Suprapubic skin (tissue), 4 donors: ENCODE measurements at regions not wholly inside any gene's neighbourhood (a gene's known extent, or its start where the extent isn't known, plus 50 kb on each side); places are given as distances from the start of the nearest gene placed in this dataset.
"Not testable (repeated sequence)": the region's sequence is repeated elsewhere in the genome, so short reads cannot be mapped to it uniquely, and the experiment has no call there.

Experiments used
- DNase-seq, 2 donors: peaks; one replicate each; pipeline ENCODE4 v3.0.0-alpha.2; 2019; ENCODE audit warnings: low spot score in 2 of 2
- H3K27ac ChIP-seq: fragments of 200-600 bp; sonication (generic); one replicate; pipeline ENCODE4 v1.5.1; 2019
- H3K27me3 ChIP-seq: fragments of 200-600 bp; sonication (generic); one replicate; pipeline ENCODE4 v1.5.1; 2019
- H3K36me3 ChIP-seq: fragments of 200-600 bp; sonication (generic); one replicate; pipeline ENCODE4 v1.5.1; 2019
- H3K4me1 ChIP-seq: fragments of 200-600 bp; sonication (generic); one replicate; pipeline ENCODE4 v1.5.1; 2019
- H3K4me3 ChIP-seq: fragments of 200-600 bp; sonication (generic); one replicate; pipeline ENCODE4 v1.5.1; 2019; ENCODE audit warnings: mild to moderate bottlenecking
- H3K9me3 ChIP-seq: fragments of 200-600 bp; sonication (generic); one replicate; pipeline ENCODE4 v1.5.1; 2019
- CTCF ChIP-seq, 2 donors: fragments of 200-600 bp in 1 of 2; fragments of 450-650 bp in 1 of 2; sonication (generic) in 1 of 2; IDR thresholded peaks; one replicate each; pipeline ENCODE4 v1.5.1; 2016 to 2019; ENCODE audit warnings: antibody characterized with exemption in 2 of 2, mild to moderate bottlenecking in 1 of 2, moderate library complexity in 1 of 2
- EP300 ChIP-seq: sonication (generic); formaldehyde crosslinking; IDR thresholded peaks from one replicate; pipeline ENCODE4 v1.6.1; 2017; ENCODE audit warnings: antibody characterized with exemption
- POLR2A ChIP-seq, 2 donors: fragments of 450-650 bp; IDR thresholded peaks; one replicate each; pipeline ENCODE4 v1.6.1; 2017; ENCODE audit warnings: antibody characterized with exemption in 2 of 2, mild to moderate bottlenecking in 2 of 2, moderate library complexity in 2 of 2
- POLR2AphosphoS5 ChIP-seq, 3 donors: sonication (generic); formaldehyde crosslinking; IDR thresholded peaks; one replicate each; pipeline ENCODE4 v1.6.1; 2017; ENCODE audit warnings: antibody characterized with exemption in 3 of 3
- WGBS: methylation state at CpG from one replicate; pipeline ENCODE4 v1.1.5; 2018; 5-methylcytosine and 5-hydroxymethylcytosine counted together

- Histone ChIP-seq H3K4me1 (no peaks in the 10 kb centered on the region), H3K27ac (no peak overlapping the region), H3K36me3 (no peaks in the 10 kb centered on the region), H3K9me3 (no peaks in the 10 kb centered on the region), H3K4me3 (no peak overlapping the region), H3K27me3 (no peaks in the 10 kb centered on the region)
- 91% methylated on average over 1 of the region's 1 CpG for WGBS
- no peak for TF ChIP-seq POLR2AphosphoS5 (IDR thresholded peaks at IDR 0.05)
- TF ChIP-seq POLR2A (IDR thresholded peaks at IDR 0.05): no peak
- no peak for TF ChIP-seq CTCF (IDR thresholded peaks at IDR 0.05)
- no peak for TF ChIP-seq EP300
- DNase-seq: no peak
Measured at GRCh38 chr10:52368725-52369124, 54.6 kb downstream of the DKK1 start.

DNA sequence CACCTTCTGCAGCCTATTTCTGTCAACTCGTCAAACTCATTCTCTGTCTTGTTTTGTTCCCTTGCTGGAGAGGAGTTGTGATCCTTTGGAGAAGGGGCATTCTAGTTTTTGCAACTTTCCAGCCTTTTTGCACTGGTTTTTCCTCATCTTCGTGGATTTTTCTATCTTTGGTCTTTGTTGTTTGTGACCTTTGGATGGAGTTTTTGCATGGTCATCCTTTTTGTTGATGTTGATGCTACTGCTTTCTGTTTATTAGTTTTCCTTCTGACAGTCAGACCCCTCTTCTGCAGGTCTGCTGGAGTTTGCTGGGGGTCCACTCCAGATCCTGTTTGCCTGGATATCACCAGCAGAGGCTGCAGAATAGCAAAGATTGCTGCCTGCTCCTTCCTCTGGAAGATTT is 60.1 kb downstream of the DKK1 start:
- H3K4me1 ChIP-seq, H3K9me3 ChIP-seq, H3K36me3 ChIP-seq, H3K4me3 ChIP-seq, H3K27me3 ChIP-seq, DNase-seq, H3K27ac ChIP-seq: not testable (repeated sequence)
- 68% methylated on average over 2 of the region's 2 CpGs for WGBS

GRCh38 chr10:52376694-52377354 is 62.7 kb downstream of the DKK1 start:
- TF ChIP-seq POLR2A (IDR thresholded peaks at IDR 0.05): no peak
- TF ChIP-seq POLR2AphosphoS5 (IDR thresholded peaks at IDR 0.05): no peak
- no peak for TF ChIP-seq CTCF (IDR thresholded peaks at IDR 0.05)
- TF ChIP-seq EP300: no peak
- Histone ChIP-seq H3K27ac (no peak overlapping the region), H3K4me3 (no peak overlapping the region), H3K4me1 (no peaks in the 10 kb centered on the region), H3K36me3 (no peaks in the 10 kb centered on the region), H3K27me3 (no peaks in the 10 kb centered on the region), H3K9me3 (no peaks in the 10 kb centered on the region)
- WGBS: 63% methylated on average over 2 of the region's 2 CpGs
- no peak for DNase-seq

- Histone ChIP-seq H3K27ac (no peak overlapping the region), H3K36me3 (no peaks in the 10 kb centered on the region), H3K27me3 (no peaks in the 10 kb centered on the region), H3K4me1 (no peaks in the 10 kb centered on the region), H3K9me3 (no peaks in the 10 kb centered on the region), H3K4me3 (no peak overlapping the region)
- WGBS: 66% methylated on average over 3 of the region's 3 CpGs
- DNase-seq: no peak
- TF ChIP-seq CTCF (IDR thresholded peaks at IDR 0.05) (no peak), POLR2A (IDR thresholded peaks at IDR 0.05) (no peak), EP300 (no peak), POLR2AphosphoS5 (IDR thresholded peaks at IDR 0.05) (no peak)
Measured at GRCh38 chr10:52378124-52378523, 64.0 kb downstream of the DKK1 start.

- Histone ChIP-seq H3K9me3 (no peaks in the 10 kb centered on the region), H3K27ac (no peak overlapping the region), H3K36me3 (no peaks in the 10 kb centered on the region), H3K4me1 (no peaks in the 10 kb centered on the region), H3K4me3 (no peak overlapping the region), H3K27me3 (no peaks in the 10 kb centered on the region)
- 68% methylated on average over 3 of the region's 3 CpGs for WGBS
- no peak for TF ChIP-seq CTCF (IDR thresholded peaks at IDR 0.05)
- TF ChIP-seq EP300: no peak
- TF ChIP-seq POLR2AphosphoS5 (IDR thresholded peaks at IDR 0.05): no peak
- TF ChIP-seq POLR2A (IDR thresholded peaks at IDR 0.05): no peak
- no peak for DNase-seq
Measured at GRCh38 chr10:52379287-52379686, 65.2 kb downstream of the DKK1 start.

DNA sequence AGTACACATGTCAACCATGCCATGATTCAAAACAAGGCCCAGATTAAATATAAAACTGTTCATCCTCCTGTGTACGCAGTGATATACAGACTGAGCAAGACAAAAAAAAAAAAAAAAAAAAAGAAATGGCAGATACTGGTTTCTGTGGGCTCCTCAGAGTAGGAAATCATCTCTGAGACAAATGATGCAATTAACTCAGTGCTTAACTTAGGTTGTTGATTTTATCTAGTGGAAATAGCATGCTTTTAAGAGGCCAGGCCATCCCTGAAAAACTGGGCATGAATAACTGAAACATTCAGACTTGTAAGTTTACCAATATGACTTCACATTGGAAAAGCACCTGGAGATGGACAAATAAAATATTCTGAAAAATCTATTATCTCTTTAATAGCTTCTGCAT is 69.0 kb downstream of the DKK1 start:
- TF ChIP-seq POLR2A (IDR thresholded peaks at IDR 0.05) (no peak), CTCF (IDR thresholded peaks at IDR 0.05) (no peak), POLR2AphosphoS5 (IDR thresholded peaks at IDR 0.05) (no peak), EP300 (no peak)
- no peak overlapping the region for H3K4me3 ChIP-seq
- no peaks in the 10 kb centered on the region for H3K27me3 ChIP-seq
- no peaks in the 10 kb centered on the region for H3K4me1 ChIP-seq
- no peaks in the 10 kb centered on the region for H3K9me3 ChIP-seq
- DNase-seq: no peak
- no peak overlapping the region for H3K27ac ChIP-seq
- H3K36me3 ChIP-seq: no peaks in the 10 kb centered on the region
- 89% methylated on average over 1 of the region's 1 CpG for WGBS
